ENCODE measurements at regions not wholly inside any gene's neighbourhood (a gene's known extent, or its start where the extent isn't known, plus 50 kb on each side); places are given as distances from the start of the nearest gene placed in this dataset.

GRCh38 chr7:97479740-97480290 is 252.1 kb upstream of the TAC1 start:
- TF ChIP-seq POLR2AphosphoS5 (IDR thresholded peaks at IDR 0.05; ENCODE audit: low read depth, low read length) (no peak), TAF1 (IDR thresholded peaks at IDR 0.05; ENCODE audit: borderline replicate concordance, low read depth, low read length) (no peak), POLR2A (IDR thresholded peaks at IDR 0.05; ENCODE audit: low read depth, low read length) (no peak)

Measured in GM12892 (cell line).